ENCODE measurements at regions not wholly inside any gene's neighbourhood (a gene's known extent, or its start where the extent isn't known, plus 50 kb on each side); places are given as distances from the start of the nearest gene placed in this dataset.
A peak's percentile ranks its signal among the peaks of the same experiment; 100 is the strongest.

GRCh38 chr14:98900236-98900635 is 371.8 kb downstream of the BCL11B start:
- Histone ChIP-seq H3K9me3 (ENCODE audit: severe bottlenecking) (no peaks in the 10 kb centered on the region), H3K27me3 (ENCODE audit: insufficient read depth, poor library complexity, severe bottlenecking) (no peaks in the 10 kb centered on the region), H3K4me3 (ENCODE audit: severe bottlenecking) (no peak overlapping the region), H3K4me1 (ENCODE audit: insufficient read depth, poor library complexity, severe bottlenecking) (peaks cover 30% of the 10 kb centered on the region), H3K27ac (ENCODE audit: poor library complexity, severe bottlenecking) (no peak overlapping the region), H3K36me3 (ENCODE audit: low read depth) (no peaks in the 10 kb centered on the region)
- no peak for TF ChIP-seq CTCF (IDR thresholded peaks at IDR 0.05; ENCODE audit: poor library complexity, severe bottlenecking)
- no peak for ATAC-seq (ENCODE audit: low read depth)
- peak; percentile 44 for DNase-seq (ENCODE audit: low spot score)

DNA sequence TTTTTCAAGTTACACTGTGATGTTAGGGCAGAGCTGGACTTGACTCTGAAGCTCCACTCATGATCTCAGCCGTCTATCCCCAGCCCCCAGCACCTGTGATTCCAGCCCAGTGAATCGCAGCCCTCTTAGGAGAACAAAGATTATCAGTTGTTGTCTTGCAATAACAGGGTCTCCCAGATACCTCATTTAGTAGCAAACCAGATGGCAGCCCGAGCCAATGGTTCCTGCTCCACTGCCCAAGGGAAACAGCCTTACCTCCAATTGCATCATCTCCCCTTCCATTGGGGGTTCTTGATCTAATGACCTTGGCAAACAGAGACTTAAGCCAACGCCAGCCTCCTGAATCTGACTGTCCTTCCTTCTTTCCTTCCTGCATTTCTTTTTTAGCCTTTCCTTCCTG is 371.2 kb downstream of the BCL11B start:
- Histone ChIP-seq H3K4me1 (ENCODE audit: insufficient read depth, poor library complexity, severe bottlenecking) (peaks cover 33% of the 10 kb centered on the region), H3K9me3 (ENCODE audit: severe bottlenecking) (no peaks in the 10 kb centered on the region), H3K4me3 (ENCODE audit: severe bottlenecking) (no peak overlapping the region), H3K27ac (ENCODE audit: poor library complexity, severe bottlenecking) (no peak overlapping the region), H3K27me3 (ENCODE audit: insufficient read depth, poor library complexity, severe bottlenecking) (no peaks in the 10 kb centered on the region), H3K36me3 (ENCODE audit: low read depth) (no peaks in the 10 kb centered on the region)
- TF ChIP-seq CTCF (IDR thresholded peaks at IDR 0.05; ENCODE audit: poor library complexity, severe bottlenecking): no peak
- ATAC-seq (ENCODE audit: low read depth): no peak
- peak; percentile 30 for DNase-seq (ENCODE audit: low spot score)

- ATAC-seq (ENCODE audit: low read depth): no peak
Measured at GRCh38 chr14:98901511-98902205, 370.3 kb downstream of the BCL11B start.

DNA sequence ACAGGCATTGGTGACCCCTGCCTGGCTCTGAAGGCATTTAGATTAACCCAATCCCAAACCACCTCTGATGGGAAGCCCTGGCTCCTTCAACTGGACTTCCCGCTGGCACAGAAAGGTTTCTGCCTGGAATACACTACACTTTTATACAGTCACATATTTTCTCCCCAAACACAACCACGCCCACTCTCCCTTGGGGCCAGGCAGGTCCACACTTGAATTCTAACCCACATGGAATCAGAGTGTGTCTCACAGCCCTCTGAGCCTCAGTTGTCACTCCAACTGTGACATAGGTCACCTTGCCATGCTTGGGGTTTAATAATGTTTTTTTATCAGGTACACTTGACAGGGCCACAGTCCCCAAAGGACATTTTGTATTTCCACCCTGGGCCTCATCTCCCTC is 368.6 kb downstream of the BCL11B start:
- no peak overlapping the region for H3K27ac ChIP-seq (ENCODE audit: poor library complexity, severe bottlenecking)
- no peak overlapping the region for H3K4me3 ChIP-seq (ENCODE audit: severe bottlenecking)
- no peaks in the 10 kb centered on the region for H3K36me3 ChIP-seq (ENCODE audit: low read depth)
- peaks cover 51% of the 10 kb centered on the region for H3K4me1 ChIP-seq (ENCODE audit: insufficient read depth, poor library complexity, severe bottlenecking)
- ATAC-seq (ENCODE audit: low read depth) (peak; percentile 22; the same call in 1 of the 3 replicates), DNase-seq (ENCODE audit: low spot score) (no peak)
- TF ChIP-seq CTCF (IDR thresholded peaks at IDR 0.05; ENCODE audit: poor library complexity, severe bottlenecking): no peak
- no peaks in the 10 kb centered on the region for H3K9me3 ChIP-seq (ENCODE audit: severe bottlenecking)
- H3K27me3 ChIP-seq (ENCODE audit: insufficient read depth, poor library complexity, severe bottlenecking): no peaks in the 10 kb centered on the region

More at GRCh38 chr14:98901511-98902205, 370.3 kb downstream of the BCL11B start:
- DNase-seq (ENCODE audit: low spot score): peak; percentile 54
- TF ChIP-seq CTCF (IDR thresholded peaks at IDR 0.05; ENCODE audit: poor library complexity, severe bottlenecking): no peak
- Histone ChIP-seq H3K4me3 (ENCODE audit: severe bottlenecking) (no peak overlapping the region), H3K27ac (ENCODE audit: poor library complexity, severe bottlenecking) (no peak overlapping the region), H3K4me1 (ENCODE audit: insufficient read depth, poor library complexity, severe bottlenecking) (peaks cover 42% of the 10 kb centered on the region), H3K9me3 (ENCODE audit: severe bottlenecking) (no peaks in the 10 kb centered on the region), H3K36me3 (ENCODE audit: low read depth) (no peaks in the 10 kb centered on the region), H3K27me3 (ENCODE audit: insufficient read depth, poor library complexity, severe bottlenecking) (no peaks in the 10 kb centered on the region)

DNA sequence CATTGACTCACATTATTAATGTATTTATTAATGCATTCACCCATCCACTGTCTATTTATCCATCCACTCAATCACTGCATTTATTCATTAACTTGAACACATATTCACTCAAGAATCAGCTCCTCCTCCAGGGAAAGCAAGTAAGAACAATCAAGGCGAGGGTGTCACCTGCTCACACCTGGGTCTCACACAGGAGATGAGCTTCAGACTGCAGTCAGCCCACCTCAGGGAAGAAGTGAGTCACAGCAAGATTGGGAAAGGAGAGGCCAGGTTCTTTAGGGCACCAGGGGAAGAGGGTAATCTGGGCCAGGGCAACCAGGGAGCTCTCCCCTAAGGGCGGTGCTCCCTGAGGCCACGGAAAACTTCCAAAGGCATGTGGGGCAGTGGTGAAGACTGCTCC is 367.3 kb downstream of the BCL11B start:
- TF ChIP-seq CTCF (IDR thresholded peaks at IDR 0.05; ENCODE audit: poor library complexity, severe bottlenecking): no peak

More for the DNA sequence above, 367.3 kb downstream of the BCL11B start:
- no peaks in the 10 kb centered on the region for H3K9me3 ChIP-seq (ENCODE audit: severe bottlenecking)
- no peaks in the 10 kb centered on the region for H3K36me3 ChIP-seq (ENCODE audit: low read depth)
- H3K4me3 ChIP-seq (ENCODE audit: severe bottlenecking): no peak overlapping the region
- no peak for ATAC-seq (ENCODE audit: low read depth)
- no peak overlapping the region for H3K27ac ChIP-seq (ENCODE audit: poor library complexity, severe bottlenecking)
- no peak for DNase-seq (ENCODE audit: low spot score)
- H3K4me1 ChIP-seq (ENCODE audit: insufficient read depth, poor library complexity, severe bottlenecking): peaks cover 62% of the 10 kb centered on the region
- no peaks in the 10 kb centered on the region for H3K27me3 ChIP-seq (ENCODE audit: insufficient read depth, poor library complexity, severe bottlenecking)

Measured in RWPE2 (cell line).